K562 (cell line): ENCODE measurements at regions not wholly inside any gene's neighbourhood (a gene's known extent, or its start where the extent isn't known, plus 50 kb on each side); places are given as distances from the start of the nearest gene placed in this dataset.
A peak's percentile ranks its signal among the peaks of the same experiment; 100 is the strongest.

Experiments used
- ATAC-seq: fragments of 200-7000 bp; cut with Tn5 transposase; 3 replicates; pipeline ENCODE4 v1.9.1; 2020; ENCODE audit warnings: moderate library complexity
- BruUV-seq: library from RNA; stranded (reverse); fragments of 400-500 nt; replicated peaks from 2 replicates; lab custom pipeline; 2021; lab: Mats Ljungman, UMichigan
- CTCF ChIA-PET: fragments of 300-600 bp; formaldehyde crosslinking; extraction: SDS; loops from one replicate; lab custom pipeline; 2021; ENCODE audit warnings: low intra/inter-chr PET ratio; lab: Yijun Ruan, JAX
- POLR2A ChIA-PET: fragments of 300-600, 350-650 bp; sonication (Branson Sonifier 250); formaldehyde crosslinking; extraction: SDS; loops from one replicate; lab custom pipeline; 2021; ENCODE audit warnings: antibody characterized with exemption, inconsistent platforms; lab: Yijun Ruan, JAX
- DNase-seq, 4 experiments: peaks; one replicate each; pipeline versions ENCODE4 v3.0.0 to v3.0.0-alpha.2; 2011 to 2018; ENCODE audit warnings: low spot score in 3 of 4, mixed read lengths in 3 of 4; ENCODE audit errors: extremely low read depth in 1 of 4
- FAIRE-seq: peaks from 2 replicates; lab custom pipeline; 2011; peaks lifted over from hg19 to GRCh38; lab: Jason Lieb, UNC
- H2AFZ ChIP-seq: 2 replicates; pipeline ENCODE4 v1.6.0; 2011; ENCODE audit warnings: low read depth, low read length, control low read depth, inconsistent platforms
- H3K27ac ChIP-seq: fragments of 200-600 bp; 3 replicates; pipeline ENCODE4 v1.8.0; 2011; ENCODE audit warnings: low read depth, mild to moderate bottlenecking, control low read depth, inconsistent platforms, low read length, moderate library complexity, mixed read lengths; ENCODE audit errors: extremely low read depth
- H3K27me3 ChIP-seq, 2 experiments: fragments of 300-600 bp in 1 of 2; 2 replicates in 1 of 2; 3 replicates in 1 of 2; pipeline versions ENCODE4 v1.6.0 to v1.8.0; 2011; ENCODE audit warnings: inconsistent platforms in 2 of 2, low read length in 2 of 2, mild to moderate bottlenecking in 1 of 2, mixed read lengths in 1 of 2, moderate library complexity in 1 of 2; ENCODE audit not compliant: control insufficient read depth in 2 of 2, insufficient read depth in 2 of 2
- H3K36me3 ChIP-seq: fragments of 300-600 bp; 3 replicates; pipeline ENCODE4 v1.8.0; 2011; ENCODE audit warnings: mild to moderate bottlenecking, low read length, inconsistent platforms; ENCODE audit not compliant: control insufficient read depth, insufficient read depth
- H3K4me1 ChIP-seq, 2 experiments: fragments of 200-600 bp in 1 of 2; replicated peaks in 1 of 2; 2 replicates in 1 of 2; 3 replicates in 1 of 2; pipeline versions ENCODE4 v1.5.1 to v1.8.0; 2011; ENCODE audit warnings: inconsistent platforms in 2 of 2, low read length in 2 of 2, mild to moderate bottlenecking in 1 of 2, mixed read lengths in 1 of 2, moderate library complexity in 1 of 2; ENCODE audit not compliant: control insufficient read depth in 2 of 2, insufficient read depth in 2 of 2
- H3K4me2 ChIP-seq: 2 replicates; pipeline ENCODE4 v1.6.1; 2011; ENCODE audit warnings: low read length, control low read depth, inconsistent platforms, mixed read lengths; ENCODE audit not compliant: insufficient read depth
- H3K4me3 ChIP-seq: fragments of 200-600 bp; sonication (generic), shearing (Covaris generic); 2 replicates; pipeline ENCODE4 v1.5.1; 2016; ENCODE audit warnings: control low read depth, inconsistent platforms
- H3K79me2 ChIP-seq: fragments of 200-600 bp; 3 replicates; pipeline ENCODE4 v1.8.0; 2011; ENCODE audit warnings: low read length, inconsistent platforms; ENCODE audit not compliant: control insufficient read depth, insufficient read depth
- H3K9ac ChIP-seq, 2 experiments: 2 replicates each; pipeline versions ENCODE4 v1.6.0 to v1.6.1; 2011; ENCODE audit warnings: low read depth in 2 of 2, low read length in 2 of 2, control low read depth in 1 of 2, inconsistent platforms in 1 of 2, mild to moderate bottlenecking in 1 of 2, mixed read lengths in 1 of 2; ENCODE audit not compliant: insufficient read depth in 1 of 2
- H3K9me1 ChIP-seq: one replicate; pipeline ENCODE4 v1.6.0; 2011; ENCODE audit warnings: inconsistent platforms, mild to moderate bottlenecking, low read length, moderate library complexity; ENCODE audit not compliant: control insufficient read depth, insufficient read depth
- H3K9me3 ChIP-seq: replicated peaks from 2 replicates; pipeline ENCODE4 v1.5.1; 2011; ENCODE audit warnings: low read depth, low read length, inconsistent platforms; ENCODE audit not compliant: control insufficient read depth, insufficient read depth
- H4K20me1 ChIP-seq: replicated peaks from 2 replicates; pipeline ENCODE4 v1.6.1; 2011; ENCODE audit warnings: low read length, inconsistent platforms, mixed read lengths; ENCODE audit not compliant: control insufficient read depth, insufficient read depth
- GABPB1 ChIP-seq: sonication (generic); formaldehyde crosslinking; IDR thresholded peaks from 2 replicates; pipeline ENCODE4 v1.8.0; 2022; ENCODE audit warnings: mild to moderate bottlenecking, missing genetic modification reagents
- SIRT6 ChIP-seq: IDR thresholded peaks from one replicate; pipeline ENCODE4 v1.6.1; 2012; ENCODE audit warnings: low read depth, mild to moderate bottlenecking, control low read depth, inconsistent platforms, low read length, moderate library complexity
- SUPT5H ChIP-seq: fragments of 450-650 bp; IDR thresholded peaks from 2 replicates; pipeline ENCODE4 v1.6.1; 2016
- ZNF239 ChIP-seq: fragments of 250-450 bp; sonication (Bioruptor Pico); IDR thresholded peaks from 2 replicates; pipeline ENCODE4 v1.4.0; 2020; ENCODE audit warnings: mild to moderate bottlenecking
- ZNF316 ChIP-seq: fragments of 450-650 bp; IDR thresholded peaks from 2 replicates; pipeline ENCODE4 v1.6.1; 2016
- ZSCAN29 ChIP-seq: fragments of 450-650 bp; IDR thresholded peaks from 2 replicates; pipeline ENCODE4 v1.6.1; 2017
- WGBS: fragments of 100-300 bp; shearing (Covaris generic); methylation state at CpG from one replicate; pipeline ENCODE4 v1.1.6; 2016; ENCODE audit warnings: low coverage, mixed read lengths; ENCODE audit not compliant: insufficient coverage; ENCODE audit errors: missing lambda C conversion rate; 5-methylcytosine and 5-hydroxymethylcytosine counted together
- in situ Hi-C: fragments of 300-500 bp; cut with MboI; formaldehyde crosslinking; loops from 4 replicates; pipeline ENCODE4 v1.15.0; 2018; ENCODE audit warnings: inconsistent platforms, mixed read lengths
- intact Hi-C: fragments of 100-400 bp; cut with micrococcal nuclease; formaldehyde crosslinking; loops from 2 replicates; pipeline ENCODE4 v1.14.2; 2022
- TF ChIP-seq, protein P1 (sequence below): fragments of 250-450 bp; sonication (Bioruptor Pico); IDR thresholded peaks from 2 replicates; pipeline ENCODE4 v1.8.0; 2021; ENCODE audit warnings: moderate library complexity, mild to moderate bottlenecking, inconsistent platforms
- TF ChIP-seq, protein P2 (sequence below): fragments of 250-450 bp; sonication (Bioruptor Pico); IDR thresholded peaks from 2 replicates; pipeline ENCODE4 v1.4.0; 2020; ENCODE audit warnings: mild to moderate bottlenecking, moderate library complexity
- TF ChIP-seq, protein P3 (sequence below): fragments of 250-450 bp; sonication (Bioruptor Pico); IDR thresholded peaks from 2 replicates; pipeline ENCODE4 v1.4.0; 2020
- TF ChIP-seq, protein P4 (sequence below): IDR thresholded peaks from 3 replicates; pipeline ENCODE4 v1.6.1; 2011; ENCODE audit warnings: borderline replicate concordance, mild to moderate bottlenecking, moderate library complexity; ENCODE audit not compliant: insufficient read length; ENCODE audit errors: extremely low read depth

DNA sequence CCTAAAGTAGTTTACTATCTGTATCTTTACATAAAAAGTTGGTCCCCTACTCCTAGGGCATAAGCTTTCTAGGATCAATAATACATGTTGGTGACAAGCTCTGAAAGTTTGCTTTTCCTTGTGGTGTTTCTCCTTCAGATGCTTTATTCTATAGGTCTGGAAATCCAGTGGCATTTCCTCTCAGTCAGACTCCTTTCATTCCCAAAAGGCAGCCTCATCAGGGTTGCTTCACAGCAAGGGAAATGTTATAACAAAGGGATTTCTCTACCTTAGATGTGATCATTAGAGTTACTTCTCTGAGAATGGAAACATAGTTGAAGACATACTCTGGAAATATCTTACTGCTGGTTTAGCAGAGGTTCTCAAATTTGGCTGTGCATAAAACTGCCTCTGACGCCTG, 1072.4 kb upstream of the ZEB2 start:
- intact Hi-C loops = loop anchor here (5.0 kb wide), 1 partner anchor 160 kb away; no protein-coding TSS in a partner anchor
- Histone ChIP-seq H3K9me3 (no peaks in the 10 kb centered on the region), H3K9me1 (no peaks in the 10 kb centered on the region), H3K27ac (no peak overlapping the region), H3K4me3 (no peak overlapping the region), H3K9ac (no peak overlapping the region), H3K79me2 (no peaks in the 10 kb centered on the region), H3K4me2 (no peak overlapping the region), H3K27me3 (no peaks in the 10 kb centered on the region), H3K4me1 (peaks cover 0 to 2% of the 10 kb centered on the region in 2 experiments; a peak in 2 of 5 replicates), H2AFZ (peak overlapping the region; percentile 57), H3K36me3 (no peaks in the 10 kb centered on the region), H4K20me1 (no peaks in the 10 kb centered on the region)
- no TSS peak for BruUV-seq
- in situ Hi-C loops = no loop called here
- ATAC-seq = no peak
- DNase-seq = no peak
- ChIA-PET CTCF (no interaction called here), POLR2A (no interaction called here)
- FAIRE-seq = no peak
- 77% methylated on average over 1 of the region's 1 CpG for WGBS
- no peak for TF ChIP-seq ZNF239
- TF ChIP-seq, protein P1, sequence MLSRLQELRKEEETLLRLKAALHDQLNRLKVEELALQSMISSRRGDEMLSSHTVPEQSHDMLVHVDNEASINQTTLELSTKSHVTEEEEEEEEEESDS = no peak
- TF ChIP-seq SUPT5H = no peak
- TF ChIP-seq, protein P2, sequence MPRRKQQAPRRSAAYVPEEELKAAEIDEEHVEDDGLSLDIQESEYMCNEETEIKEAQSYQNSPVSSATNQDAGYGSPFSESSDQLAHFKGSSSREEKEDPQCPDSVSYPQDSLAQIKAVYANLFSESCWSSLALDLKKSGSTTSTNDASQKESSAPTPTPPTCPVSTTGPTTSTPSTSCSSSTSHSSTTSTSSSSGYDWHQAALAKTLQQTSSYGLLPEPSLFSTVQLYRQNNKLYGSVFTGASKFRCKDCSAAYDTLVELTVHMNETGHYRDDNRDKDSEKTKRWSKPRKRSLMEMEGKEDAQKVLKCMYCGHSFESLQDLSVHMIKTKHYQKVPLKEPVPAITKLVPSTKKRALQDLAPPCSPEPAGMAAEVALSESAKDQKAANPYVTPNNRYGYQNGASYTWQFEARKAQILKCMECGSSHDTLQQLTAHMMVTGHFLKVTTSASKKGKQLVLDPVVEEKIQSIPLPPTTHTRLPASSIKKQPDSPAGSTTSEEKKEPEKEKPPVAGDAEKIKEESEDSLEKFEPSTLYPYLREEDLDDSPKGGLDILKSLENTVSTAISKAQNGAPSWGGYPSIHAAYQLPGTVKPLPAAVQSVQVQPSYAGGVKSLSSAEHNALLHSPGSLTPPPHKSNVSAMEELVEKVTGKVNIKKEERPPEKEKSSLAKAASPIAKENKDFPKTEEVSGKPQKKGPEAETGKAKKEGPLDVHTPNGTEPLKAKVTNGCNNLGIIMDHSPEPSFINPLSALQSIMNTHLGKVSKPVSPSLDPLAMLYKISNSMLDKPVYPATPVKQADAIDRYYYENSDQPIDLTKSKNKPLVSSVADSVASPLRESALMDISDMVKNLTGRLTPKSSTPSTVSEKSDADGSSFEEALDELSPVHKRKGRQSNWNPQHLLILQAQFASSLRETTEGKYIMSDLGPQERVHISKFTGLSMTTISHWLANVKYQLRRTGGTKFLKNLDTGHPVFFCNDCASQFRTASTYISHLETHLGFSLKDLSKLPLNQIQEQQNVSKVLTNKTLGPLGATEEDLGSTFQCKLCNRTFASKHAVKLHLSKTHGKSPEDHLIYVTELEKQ (CRISPR knock-in tag) = no peak
- TF ChIP-seq, protein P3, sequence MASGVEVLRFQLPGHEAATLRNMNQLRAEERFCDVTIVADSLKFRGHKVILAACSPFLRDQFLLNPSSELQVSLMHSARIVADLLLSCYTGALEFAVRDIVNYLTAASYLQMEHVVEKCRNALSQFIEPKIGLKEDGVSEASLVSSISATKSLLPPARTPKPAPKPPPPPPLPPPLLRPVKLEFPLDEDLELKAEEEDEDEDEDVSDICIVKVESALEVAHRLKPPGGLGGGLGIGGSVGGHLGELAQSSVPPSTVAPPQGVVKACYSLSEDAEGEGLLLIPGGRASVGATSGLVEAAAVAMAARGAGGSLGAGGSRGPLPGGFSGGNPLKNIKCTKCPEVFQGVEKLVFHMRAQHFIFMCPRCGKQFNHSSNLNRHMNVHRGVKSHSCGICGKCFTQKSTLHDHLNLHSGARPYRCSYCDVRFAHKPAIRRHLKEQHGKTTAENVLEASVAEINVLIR (CRISPR knock-in tag) = no peak
- no peak for TF ChIP-seq GABPB1 (CRISPR knock-in tag)
- TF ChIP-seq ZNF316 = no peak
- no peak for TF ChIP-seq ZSCAN29
- no peak for TF ChIP-seq SIRT6
- TF ChIP-seq, protein P4, sequence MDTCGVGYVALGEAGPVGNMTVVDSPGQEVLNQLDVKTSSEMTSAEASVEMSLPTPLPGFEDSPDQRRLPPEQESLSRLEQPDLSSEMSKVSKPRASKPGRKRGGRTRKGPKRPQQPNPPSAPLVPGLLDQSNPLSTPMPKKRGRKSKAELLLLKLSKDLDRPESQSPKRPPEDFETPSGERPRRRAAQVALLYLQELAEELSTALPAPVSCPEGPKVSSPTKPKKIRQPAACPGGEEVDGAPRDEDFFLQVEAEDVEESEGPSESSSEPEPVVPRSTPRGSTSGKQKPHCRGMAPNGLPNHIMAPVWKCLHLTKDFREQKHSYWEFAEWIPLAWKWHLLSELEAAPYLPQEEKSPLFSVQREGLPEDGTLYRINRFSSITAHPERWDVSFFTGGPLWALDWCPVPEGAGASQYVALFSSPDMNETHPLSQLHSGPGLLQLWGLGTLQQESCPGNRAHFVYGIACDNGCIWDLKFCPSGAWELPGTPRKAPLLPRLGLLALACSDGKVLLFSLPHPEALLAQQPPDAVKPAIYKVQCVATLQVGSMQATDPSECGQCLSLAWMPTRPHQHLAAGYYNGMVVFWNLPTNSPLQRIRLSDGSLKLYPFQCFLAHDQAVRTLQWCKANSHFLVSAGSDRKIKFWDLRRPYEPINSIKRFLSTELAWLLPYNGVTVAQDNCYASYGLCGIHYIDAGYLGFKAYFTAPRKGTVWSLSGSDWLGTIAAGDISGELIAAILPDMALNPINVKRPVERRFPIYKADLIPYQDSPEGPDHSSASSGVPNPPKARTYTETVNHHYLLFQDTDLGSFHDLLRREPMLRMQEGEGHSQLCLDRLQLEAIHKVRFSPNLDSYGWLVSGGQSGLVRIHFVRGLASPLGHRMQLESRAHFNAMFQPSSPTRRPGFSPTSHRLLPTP = no peak
